SK-N-SH (cell line): ENCODE measurements at regions not wholly inside any gene's neighbourhood (a gene's known extent, or its start where the extent isn't known, plus 50 kb on each side); places are given as distances from the start of the nearest gene placed in this dataset.

Source experiments
- CTCF ChIA-PET: fragments of 300-600, 350-600 bp; formaldehyde crosslinking; extraction: SDS; loops from one replicate; lab custom pipeline; 2021; lab: Yijun Ruan, JAX
- POLR2A ChIA-PET: fragments of 350-600 bp; sonication (Branson Sonifier 250); formaldehyde crosslinking; extraction: SDS; loops from one replicate; lab custom pipeline; 2020; ENCODE audit warnings: antibody characterized with exemption, inconsistent platforms; lab: Yijun Ruan, JAX
- DNase-seq: peaks from one replicate; pipeline ENCODE4 v3.0.0; 2012
- H2AFZ ChIP-seq: fragments of 200-600 bp; sonication (generic); 2 replicates; pipeline ENCODE4 v1.8.1; 2016; ENCODE audit warnings: antibody characterized with exemption, mild to moderate bottlenecking, low read depth
- H3F3A ChIP-seq: fragments of 200-600 bp; sonication (generic); replicated peaks from 2 replicates; pipeline ENCODE3; 2016; ENCODE audit warnings: antibody characterized with exemption, mild to moderate bottlenecking; ENCODE audit not compliant: insufficient read depth
- H3K27ac ChIP-seq, 2 experiments: fragments of 200-500 bp in 1 of 2; fragments of 200-600 bp in 1 of 2; sonication (Bioruptor generic) in 1 of 2; sonication (generic), shearing (Covaris generic) in 1 of 2; 2 replicates each; pipeline versions ENCODE4 v1.5.1 to v1.6.1; 2014 to 2016; ENCODE audit warnings: low read depth in 2 of 2, inconsistent platforms in 1 of 2, low read length in 1 of 2, mild to moderate bottlenecking in 1 of 2, mixed read lengths in 1 of 2
- H3K27me3 ChIP-seq: fragments of 200-600 bp; sonication (generic), shearing (Covaris generic); 2 replicates; pipeline ENCODE4 v1.6.1; 2016; ENCODE audit warnings: mixed run types; ENCODE audit not compliant: insufficient read depth
- H3K36me3 ChIP-seq, 2 experiments: fragments of 200-500 bp in 1 of 2; fragments of 200-600 bp in 1 of 2; sonication (Bioruptor generic) in 1 of 2; sonication (generic) in 1 of 2; replicated peaks in 1 of 2; 2 replicates each; pipeline versions ENCODE3 to v1.5.1; 2014 to 2016; ENCODE audit warnings: low read length in 1 of 2, mild to moderate bottlenecking in 1 of 2; ENCODE audit not compliant: insufficient read depth in 2 of 2, control insufficient read depth in 1 of 2
- H3K4me1 ChIP-seq, 2 experiments: fragments of 200-500 bp in 1 of 2; fragments of 200-600 bp in 1 of 2; sonication (Bioruptor generic) in 1 of 2; sonication (generic), shearing (Covaris generic) in 1 of 2; 2 replicates each; pipeline versions ENCODE4 v1.5.1 to v1.6.1; 2014 to 2016; ENCODE audit warnings: low read depth in 1 of 2, low read length in 1 of 2, mixed run types in 1 of 2; ENCODE audit not compliant: insufficient read depth in 2 of 2, control insufficient read depth in 1 of 2
- H3K4me2 ChIP-seq: fragments of 200-600 bp; sonication (generic), shearing (Covaris generic); 2 replicates; pipeline ENCODE4 v1.6.1; 2017; ENCODE audit warnings: mixed run types
- H3K4me3 ChIP-seq, 2 experiments: fragments of 200-500 bp in 1 of 2; fragments of 200-600 bp in 1 of 2; sonication (Bioruptor generic) in 1 of 2; sonication (generic), shearing (Covaris generic) in 1 of 2; 2 replicates each; pipeline versions ENCODE4 v1.5.1 to v1.8.1; 2014 to 2016; ENCODE audit warnings: low read depth in 2 of 2, inconsistent platforms in 1 of 2, low read length in 1 of 2, mild to moderate bottlenecking in 1 of 2, mixed read lengths in 1 of 2, moderate library complexity in 1 of 2
- H3K79me2 ChIP-seq: fragments of 200-600 bp; sonication (generic); 2 replicates; pipeline ENCODE4 v1.8.1; 2017; ENCODE audit warnings: mild to moderate bottlenecking; ENCODE audit not compliant: insufficient read depth
- H3K9ac ChIP-seq: fragments of 200-600 bp; sonication (generic); 2 replicates; pipeline ENCODE4 v1.6.1; 2017; ENCODE audit warnings: mixed run types
- H3K9me2 ChIP-seq: fragments of 200-600 bp; sonication (generic); 2 replicates; pipeline ENCODE4 v1.6.1; 2017; ENCODE audit warnings: mixed run types
- H3K9me3 ChIP-seq: fragments of 200-600 bp; sonication (generic); 2 replicates; pipeline ENCODE4 v1.6.1; 2017; ENCODE audit warnings: mixed run types, mild to moderate bottlenecking, moderate library complexity
- H4K20me1 ChIP-seq: fragments of 200-600 bp; sonication (generic); 2 replicates; pipeline ENCODE4 v1.6.1; 2017; ENCODE audit warnings: mild to moderate bottlenecking, mixed run types; ENCODE audit not compliant: insufficient read depth
- CTCF ChIP-seq: fragments of 200-600 bp; sonication (generic); IDR thresholded peaks from 2 replicates; pipeline ENCODE4 v1.6.1; 2017; ENCODE audit warnings: antibody characterized with exemption, mild to moderate bottlenecking, moderate library complexity
- FOXM1 ChIP-seq: IDR thresholded peaks from 2 replicates; pipeline ENCODE4 v1.4.0; 2012; ENCODE audit warnings: low read depth, mild to moderate bottlenecking
- GABPA ChIP-seq: IDR thresholded peaks from 2 replicates; pipeline ENCODE4 v1.4.0; 2012; ENCODE audit warnings: low read depth, mild to moderate bottlenecking
- IRF3 ChIP-seq: fragments of 150-350 bp; IDR thresholded peaks from 2 replicates; pipeline ENCODE4 v1.6.1; 2016; ENCODE audit warnings: mild to moderate bottlenecking, low read depth, low read length
- JUND ChIP-seq: IDR thresholded peaks from 2 replicates; pipeline ENCODE4 v1.4.0; 2012
- MEF2A ChIP-seq: IDR thresholded peaks from 2 replicates; pipeline ENCODE4 v1.4.0; 2012; ENCODE audit warnings: low read depth, borderline replicate concordance
- NFIC ChIP-seq: IDR thresholded peaks from 2 replicates; pipeline ENCODE4 v1.4.0; 2012; ENCODE audit warnings: borderline replicate concordance
- POLR2AphosphoS5 ChIP-seq: IDR thresholded peaks from 2 replicates; pipeline ENCODE4 v1.6.1; 2012; ENCODE audit warnings: low read depth, low read length
- RAD21 ChIP-seq: IDR thresholded peaks from 2 replicates; pipeline ENCODE4 v1.6.1; 2012; ENCODE audit warnings: mild to moderate bottlenecking, low read length
- RCOR1 ChIP-seq: fragments of 150-350 bp; IDR thresholded peaks from 2 replicates; pipeline ENCODE4 v1.6.1; 2017; ENCODE audit warnings: antibody characterized with exemption, low read length
- RFX5 ChIP-seq: IDR thresholded peaks from 2 replicates; pipeline ENCODE4 v1.6.1; 2012; ENCODE audit warnings: mild to moderate bottlenecking, improper control_type of control experiment, low read length
- RXRA ChIP-seq: IDR thresholded peaks from 2 replicates; pipeline ENCODE4 v1.4.0; 2012; ENCODE audit warnings: low read depth, mild to moderate bottlenecking, borderline replicate concordance
- SMC3 ChIP-seq: IDR thresholded peaks from 2 replicates; pipeline ENCODE4 v1.6.1; 2012; ENCODE audit warnings: low read depth, low read length, improper control_type of control experiment
- TEAD4 ChIP-seq: IDR thresholded peaks from 2 replicates; pipeline ENCODE4 v1.4.0; 2012; ENCODE audit warnings: mild to moderate bottlenecking, borderline replicate concordance; ENCODE audit not compliant: insufficient read depth
- USF1 ChIP-seq: IDR thresholded peaks from 2 replicates; pipeline ENCODE4 v1.4.0; 2012; ENCODE audit warnings: low read depth, borderline replicate concordance
- USF2 ChIP-seq: fragments of 150-350 bp; IDR thresholded peaks from 2 replicates; pipeline ENCODE4 v1.6.1; 2017; ENCODE audit warnings: antibody characterized with exemption, low read length, low read depth, borderline replicate concordance
- YY1 ChIP-seq: IDR thresholded peaks from 2 replicates; pipeline ENCODE4 v1.4.0; 2012; ENCODE audit warnings: low read depth, mild to moderate bottlenecking
- WGBS: methylation state at CpG from one replicate; pipeline ENCODE4 v1.1.6; 2017; ENCODE audit warnings: low lambda C conversion rate; 5-methylcytosine and 5-hydroxymethylcytosine counted together

GRCh38 chr5:125829349-125829748 lies 593.9 kb upstream of the GRAMD2B start:
- Histone ChIP-seq H3K4me3 (no peak overlapping the region), H3K4me2 (no peak overlapping the region), H4K20me1 (no peaks in the 10 kb centered on the region), H3K4me1 (no peaks in the 10 kb centered on the region), H3K9ac (no peak overlapping the region), H3K36me3 (no peaks in the 10 kb centered on the region), H3K79me2 (no peaks in the 10 kb centered on the region), H3K27ac (no peak overlapping the region), H3K9me2 (no peaks in the 10 kb centered on the region), H3K27me3 (no peaks in the 10 kb centered on the region), H3K9me3 (no peaks in the 10 kb centered on the region)
- 42% methylated on average over 4 of the region's 4 CpGs for WGBS
- CTCF ChIA-PET: no interaction called here
- DNase-seq: no peak
- TF ChIP-seq RXRA: no peak
- no peak for TF ChIP-seq CTCF
- no peak for TF ChIP-seq IRF3
- no peak for TF ChIP-seq GABPA
- no peak for TF ChIP-seq RFX5
- TF ChIP-seq YY1: no peak
- TF ChIP-seq, all 33 proteins: peak for 0
- no peaks in the 10 kb centered on the region for H3F3A ChIP-seq
- H2AFZ ChIP-seq: no peak overlapping the region
- POLR2A ChIA-PET: no interaction called here

- Histone ChIP-seq H3K36me3 (no peaks in the 10 kb centered on the region), H3F3A (no peaks in the 10 kb centered on the region), H4K20me1 (no peaks in the 10 kb centered on the region), H3K27me3 (no peaks in the 10 kb centered on the region), H3K9me2 (no peaks in the 10 kb centered on the region), H3K9me3 (no peaks in the 10 kb centered on the region), H3K79me2 (no peaks in the 10 kb centered on the region), H3K4me3 (no peak overlapping the region), H3K4me2 (no peak overlapping the region), H3K4me1 (no peaks in the 10 kb centered on the region; a peak in 1 of 4 replicates), H3K9ac (no peak overlapping the region), H3K27ac (no peak overlapping the region), H2AFZ (no peak overlapping the region)
- CTCF ChIA-PET: interaction anchor here (1.2 kb wide), 1 partner anchor 12 kb away, joined by 4 read pairs; no protein-coding TSS in a partner anchor
- TF ChIP-seq JUND (no peak), RCOR1 (no peak), USF2 (no peak), SMC3 (no peak), RAD21 (no peak), MEF2A (no peak), NFIC (no peak), POLR2AphosphoS5 (no peak), FOXM1 (no peak), TEAD4 (no peak), USF1 (no peak)
- POLR2A ChIA-PET: no interaction called here
- DNase-seq: no peak
- WGBS: 50% methylated on average over 2 of the region's 2 CpGs
Observed at GRCh38 chr5:125833398-125833797, 589.8 kb upstream of the GRAMD2B start.
